HG03108 (cell line): ENCODE measurements at regions not wholly inside any gene's neighbourhood (a gene's known extent, or its start where the extent isn't known, plus 50 kb on each side); places are given as distances from the start of the nearest gene placed in this dataset.
"Not testable (repeated sequence)": the region's sequence is repeated elsewhere in the genome, so short reads cannot be mapped to it uniquely, and the experiment has no call there.

ENCODE experiments used
- ATAC-seq: cut with Tn5 transposase; IDR thresholded peaks from one replicate; pipeline ENCODE4 v1.9.1; 2021; ENCODE audit warnings: moderate library complexity; ENCODE audit not compliant: unreplicated experiment

DNA sequence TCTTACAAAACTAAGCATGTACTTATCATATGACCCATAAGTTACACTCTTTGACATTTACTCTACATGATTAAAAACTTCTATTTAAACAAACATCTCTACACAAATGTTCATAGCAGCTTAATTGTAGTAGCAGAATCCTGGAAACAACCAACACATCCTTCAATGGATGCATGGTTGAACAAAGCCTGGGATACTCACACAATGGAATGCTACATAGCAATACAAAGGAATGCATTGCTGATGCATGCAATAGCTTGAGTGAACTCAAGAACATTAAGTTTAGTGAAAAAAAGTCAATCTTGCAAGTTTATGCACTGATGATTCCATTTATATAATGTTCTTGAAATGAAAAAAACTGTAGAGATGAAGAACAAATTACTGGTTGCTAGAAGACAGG, 686.9 kb downstream of the LRRIQ3 start:
- ATAC-seq = no peak

DNA sequence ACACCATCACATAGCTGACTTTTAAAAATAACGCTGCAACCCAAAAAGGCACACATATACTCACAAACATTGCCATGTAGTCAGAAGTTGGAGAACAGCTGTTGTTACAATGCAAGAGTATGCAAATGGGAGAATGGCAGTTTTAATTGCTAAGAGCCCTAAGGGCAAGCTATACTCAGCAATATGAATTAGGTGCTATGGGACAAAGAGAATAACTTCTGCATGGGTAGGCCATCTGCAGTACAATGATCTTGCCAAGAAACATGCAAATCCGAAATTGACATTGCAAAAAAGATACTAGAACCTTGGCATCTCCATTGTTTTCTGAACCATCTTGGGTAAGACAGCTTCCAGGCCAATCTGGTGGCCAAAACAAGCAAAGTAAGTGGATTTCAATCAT, 697.8 kb downstream of the LRRIQ3 start:
- ATAC-seq = no peak

DNA sequence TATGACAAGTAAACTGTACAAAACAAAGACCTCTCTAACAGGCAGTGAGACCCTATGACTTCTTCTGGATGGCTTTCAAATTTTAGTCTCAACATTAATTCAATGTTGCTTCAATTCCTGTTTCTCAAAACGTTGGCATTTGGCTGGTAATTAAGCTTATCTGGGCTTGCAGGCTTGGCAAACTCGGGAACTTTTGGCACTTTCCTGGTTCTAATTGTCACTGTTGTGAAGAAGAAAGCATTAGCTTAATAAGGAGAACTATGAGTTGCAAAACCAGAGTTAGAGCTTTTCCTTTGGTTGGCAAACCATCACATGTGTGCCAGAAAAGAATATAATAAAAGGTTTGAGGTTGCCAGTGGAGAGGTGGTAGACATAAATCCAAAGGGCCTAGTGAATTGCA, 698.3 kb downstream of the LRRIQ3 start:
- ATAC-seq = no peak

DNA sequence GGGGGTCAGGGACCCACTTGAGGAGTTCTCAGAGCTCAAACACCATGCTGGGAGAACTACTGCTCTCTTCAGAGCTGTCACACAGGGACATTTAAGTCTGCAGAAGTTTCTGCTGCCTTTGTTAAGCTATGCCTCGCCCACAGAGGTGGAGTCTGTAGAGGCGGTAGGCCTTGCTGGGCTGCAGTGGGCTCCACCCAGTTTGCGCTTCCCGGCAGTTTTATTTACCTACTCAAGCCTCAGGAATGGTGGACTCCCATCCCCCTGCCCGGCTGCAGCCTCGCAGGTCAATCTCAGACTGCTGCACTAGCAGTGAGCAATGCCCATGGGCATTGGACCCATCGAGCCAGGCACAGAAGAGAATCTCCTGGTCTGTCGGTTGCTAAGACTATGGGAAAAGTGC, 706.4 kb downstream of the LRRIQ3 start:
- ATAC-seq = no peak

DNA sequence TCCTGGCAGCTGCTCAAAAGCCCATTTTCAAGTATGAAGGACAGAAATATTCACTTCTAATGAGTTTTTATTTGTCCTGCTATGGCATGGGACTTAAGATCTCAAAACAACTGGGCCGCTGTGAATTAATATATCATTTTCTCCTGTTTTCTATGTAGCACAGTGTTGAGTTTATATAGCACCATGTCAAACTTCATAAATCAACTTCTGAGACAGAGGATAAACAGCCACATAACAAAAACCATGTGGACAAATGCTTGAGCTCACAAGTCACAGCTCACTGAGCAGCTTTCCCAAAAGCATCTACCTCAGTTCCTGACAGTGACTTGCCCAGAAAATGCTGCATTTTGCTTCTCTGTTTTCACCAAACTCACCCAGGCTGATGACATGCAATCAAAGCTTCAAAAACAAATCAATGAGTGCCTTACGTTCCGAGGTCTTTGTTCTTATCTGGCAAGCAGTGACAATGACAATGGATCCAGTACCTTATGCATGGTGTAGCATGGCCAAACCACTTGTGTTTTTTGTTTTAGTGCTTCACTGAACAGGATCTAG, 722.6 kb downstream of the LRRIQ3 start:
- no peak for ATAC-seq

DNA sequence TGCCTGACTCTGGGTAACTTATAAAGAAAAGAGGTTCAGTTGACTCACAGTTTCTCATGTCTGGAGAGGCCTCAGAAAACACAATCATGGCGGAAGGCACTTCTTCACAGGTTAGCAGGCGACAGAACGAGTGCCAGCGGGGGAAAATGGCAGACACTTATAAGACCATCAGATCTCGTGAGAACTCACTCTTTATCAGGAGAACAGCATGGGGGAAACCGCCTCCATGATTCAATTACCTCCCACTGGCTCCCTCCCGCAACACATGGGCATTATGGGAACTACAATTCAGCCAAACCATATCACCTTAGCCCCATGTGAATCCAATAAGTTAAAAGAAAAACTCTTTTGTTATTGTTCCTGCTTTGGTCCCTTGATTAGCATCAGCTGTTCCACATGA, 725.2 kb downstream of the LRRIQ3 start:
- ATAC-seq = no peak

DNA sequence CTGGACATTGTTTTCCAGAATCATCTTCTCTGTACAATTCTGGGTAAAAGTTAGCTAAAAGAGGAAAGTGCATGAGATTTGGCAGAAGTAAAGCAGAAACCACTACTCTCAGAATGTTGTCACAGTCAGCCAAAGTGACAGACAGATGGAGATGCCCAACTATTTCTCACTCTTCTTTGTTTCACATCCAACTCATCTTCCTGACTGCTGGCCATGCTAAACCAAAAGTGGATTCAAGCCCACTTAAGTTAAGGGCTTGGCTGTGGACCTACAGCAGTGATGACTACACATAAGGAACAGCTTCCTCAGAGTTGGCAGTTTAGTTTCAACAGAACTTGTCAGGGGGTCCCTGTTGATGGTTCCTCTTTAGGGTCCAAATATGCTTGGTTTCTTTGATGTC, 730.2 kb downstream of the LRRIQ3 start:
- ATAC-seq = no peak

DNA sequence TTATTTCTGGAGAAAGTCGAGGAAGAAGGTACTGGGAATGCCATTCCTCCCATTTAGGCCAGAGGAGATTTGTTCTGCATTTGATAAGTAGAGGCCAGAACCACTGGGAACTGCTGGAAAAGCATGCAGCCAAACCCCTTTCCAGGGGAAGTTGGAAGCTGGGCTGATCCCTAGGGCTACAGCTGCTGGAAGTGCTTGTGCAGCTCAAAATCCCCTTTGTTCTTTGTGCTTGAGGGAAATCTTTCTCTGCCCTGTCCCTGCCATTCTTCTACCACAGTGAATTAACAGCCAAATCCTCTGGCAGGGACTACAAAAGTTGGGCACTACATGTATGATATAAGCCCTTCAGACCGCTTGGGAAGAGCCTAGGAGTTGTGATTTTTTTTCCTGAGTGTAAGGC, 734.1 kb downstream of the LRRIQ3 start:
- no peak for ATAC-seq

DNA sequence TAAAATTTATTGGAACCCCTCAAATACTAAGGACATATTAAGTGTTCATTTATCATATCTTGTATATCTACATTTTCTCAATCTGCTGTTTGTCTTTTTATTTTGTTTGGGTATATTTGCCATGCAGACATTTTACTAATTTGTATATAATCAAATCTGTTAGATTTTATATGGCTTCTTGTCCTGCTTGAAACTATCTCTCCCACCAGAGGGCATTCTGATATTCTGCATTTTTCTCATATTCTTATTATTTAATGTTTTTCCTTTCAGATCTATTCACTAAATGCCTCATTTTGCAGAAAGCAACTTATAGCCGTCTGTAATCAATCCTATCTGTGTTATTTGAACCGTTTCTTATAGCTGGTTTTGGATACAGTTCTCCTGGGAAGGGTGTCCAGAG, 745.5 kb downstream of the LRRIQ3 start:
- ATAC-seq = no peak

DNA sequence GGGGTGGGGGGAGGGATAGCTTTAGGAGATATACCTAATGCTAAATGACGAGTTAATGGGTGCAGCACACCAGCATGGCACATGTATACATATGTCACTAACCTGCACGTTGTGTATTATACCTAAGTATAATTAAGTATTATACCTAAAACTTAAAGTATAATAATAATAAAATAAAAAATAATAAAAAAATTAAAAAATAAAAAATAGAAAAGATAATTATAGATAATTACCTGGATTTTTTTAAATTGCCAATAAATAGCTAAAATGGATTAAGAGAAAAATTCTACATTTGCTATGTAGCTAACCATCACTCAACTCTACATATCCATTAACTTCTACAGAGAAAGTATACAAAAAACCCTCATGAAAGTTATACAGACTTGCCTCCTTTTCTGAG, 747.3 kb downstream of the LRRIQ3 start:
- ATAC-seq = not testable (repeated sequence)

DNA sequence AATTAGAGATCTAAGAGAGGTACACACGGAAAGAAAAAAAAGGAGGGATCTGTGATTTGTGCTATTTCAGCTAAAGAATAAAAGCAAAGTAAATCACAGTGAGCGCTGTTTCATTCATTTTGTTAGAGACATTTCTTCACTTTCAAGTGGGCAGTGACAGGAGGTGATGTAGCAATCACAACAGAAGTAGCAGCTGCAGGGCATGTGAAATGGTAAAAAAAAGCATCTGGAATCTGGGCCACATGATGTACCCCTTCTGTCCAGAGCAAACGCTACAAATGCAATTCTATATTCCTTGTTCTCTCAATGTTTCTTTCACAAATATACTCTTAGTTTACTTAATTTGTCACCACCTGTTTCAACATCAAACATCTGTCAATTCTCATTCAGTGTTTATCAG, 786.5 kb downstream of the LRRIQ3 start:
- no peak for ATAC-seq

DNA sequence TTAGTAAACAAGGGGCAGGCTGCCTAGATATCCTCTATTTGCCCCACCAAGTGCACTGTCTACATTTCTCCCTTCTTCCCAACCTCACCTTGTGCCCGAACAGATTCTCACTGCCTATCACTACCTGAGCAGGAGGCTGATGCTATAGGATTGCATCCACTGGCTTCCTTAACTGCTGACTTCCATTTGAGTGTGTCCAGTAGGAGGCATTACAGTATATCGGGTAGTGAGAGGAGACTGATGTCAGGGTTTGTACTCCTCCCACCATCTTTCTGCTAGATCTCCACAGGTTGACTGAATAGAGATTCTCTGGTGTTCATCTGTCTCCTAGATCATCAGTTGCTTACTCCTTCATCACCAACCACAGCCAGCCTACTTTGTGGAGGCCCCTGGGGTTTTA, 796.3 kb downstream of the LRRIQ3 start:
- ATAC-seq = no peak

DNA sequence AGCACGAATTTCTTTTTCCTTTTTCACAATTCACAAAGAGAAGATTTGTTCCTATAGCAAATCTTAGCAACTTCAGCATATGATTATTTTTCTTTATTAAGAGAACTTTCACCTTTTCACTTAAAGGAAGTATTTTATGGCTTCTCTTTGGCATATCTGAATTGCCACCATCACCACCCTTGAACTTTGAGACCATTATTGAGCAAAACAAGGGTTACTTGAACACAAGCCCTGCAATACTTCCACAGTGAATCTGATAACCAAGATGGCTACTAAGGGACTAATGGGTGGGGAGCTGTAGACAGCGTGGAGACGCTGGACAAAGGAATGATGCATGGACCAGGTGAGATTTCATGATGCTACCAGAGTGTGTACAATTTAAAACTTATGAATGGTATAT, 815.0 kb downstream of the LRRIQ3 start:
- no peak for ATAC-seq

DNA sequence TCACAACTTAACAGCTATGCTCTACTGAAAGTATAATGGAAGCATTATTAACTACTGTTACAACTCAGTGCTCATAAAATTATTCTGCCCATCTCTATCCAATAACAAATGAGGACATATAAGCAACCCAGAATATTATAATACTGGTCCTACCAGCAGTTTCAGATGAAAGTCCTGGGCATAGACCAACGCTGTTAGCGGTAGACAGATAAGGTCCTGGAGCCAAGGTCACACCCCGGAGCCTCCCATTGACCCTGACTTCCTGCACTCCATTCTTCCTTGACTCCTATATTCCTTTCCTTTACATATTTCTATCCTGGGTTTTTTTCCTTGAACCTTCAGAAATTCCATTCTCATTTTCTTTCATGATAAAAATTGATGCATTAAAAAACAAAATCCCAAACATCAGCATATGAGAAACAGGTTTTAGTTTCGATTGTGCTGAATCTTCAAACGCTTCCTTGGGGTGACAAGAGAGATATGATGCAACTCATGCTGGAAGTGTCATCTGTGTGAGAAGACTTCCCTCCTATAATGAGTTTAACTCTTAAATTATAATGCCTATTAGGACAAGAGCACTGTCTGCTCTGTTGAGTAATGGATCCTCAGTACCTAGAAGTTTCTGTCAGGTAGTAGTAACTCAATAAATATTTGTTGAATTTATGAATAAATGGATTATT, 831.1 kb downstream of the LRRIQ3 start:
- ATAC-seq = no peak

DNA sequence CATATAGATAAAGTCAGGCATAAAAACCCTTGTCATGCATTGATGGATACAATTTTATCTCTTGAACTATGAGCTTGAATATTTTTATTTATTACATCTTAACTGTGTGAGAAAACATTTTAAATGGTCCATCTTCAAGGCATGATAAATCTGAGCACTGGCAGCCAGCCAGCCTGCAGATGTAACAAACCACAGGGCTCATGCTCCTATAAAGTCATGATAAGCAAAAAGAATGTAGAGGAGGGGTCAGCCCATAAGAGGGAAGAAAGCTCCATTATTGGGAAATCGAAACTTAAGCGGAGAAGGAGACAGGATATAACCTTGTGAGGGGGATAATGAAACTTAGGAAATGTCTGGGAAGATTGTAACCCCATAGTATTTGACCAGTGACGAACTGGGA, 839.0 kb downstream of the LRRIQ3 start:
- no peak for ATAC-seq

DNA sequence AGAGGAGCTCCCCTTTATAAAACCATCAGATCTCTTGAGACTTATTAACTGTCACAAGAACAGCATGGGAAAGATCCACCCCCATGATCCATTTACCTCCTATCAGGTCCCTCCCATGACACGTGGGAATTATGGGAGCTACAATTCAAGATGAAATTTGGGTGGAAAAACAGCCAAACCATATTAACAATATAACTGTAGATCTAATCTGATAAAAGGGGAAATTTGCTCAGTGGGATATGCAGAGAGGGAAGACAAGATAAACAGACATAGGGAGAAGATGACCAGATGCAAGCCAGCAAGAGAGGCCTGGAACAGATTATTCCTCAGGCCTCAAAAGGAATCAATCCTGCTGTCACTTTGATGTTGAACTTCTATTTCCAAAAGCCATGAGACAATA, 841.5 kb downstream of the LRRIQ3 start:
- no peak for ATAC-seq

DNA sequence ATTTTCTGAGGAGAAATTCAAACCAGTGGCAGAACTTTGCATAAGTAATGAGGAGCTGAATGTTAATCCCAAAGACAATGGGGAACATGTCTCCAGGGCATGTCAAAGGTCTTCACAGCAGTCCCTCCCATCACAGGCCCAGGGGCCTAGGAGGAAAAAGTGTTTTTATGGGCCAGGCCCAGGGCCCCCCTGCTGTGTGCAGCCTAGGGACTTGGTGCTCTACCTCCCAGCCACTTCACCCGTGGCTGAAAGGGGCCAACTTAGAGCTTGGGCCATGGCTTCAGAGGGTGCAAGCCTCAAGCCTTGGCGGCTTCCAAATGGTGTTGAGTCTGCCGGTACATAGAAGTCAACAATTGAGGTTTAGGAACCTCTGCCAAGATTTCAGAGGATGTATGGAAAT, 854.0 kb downstream of the LRRIQ3 start:
- no peak for ATAC-seq

DNA sequence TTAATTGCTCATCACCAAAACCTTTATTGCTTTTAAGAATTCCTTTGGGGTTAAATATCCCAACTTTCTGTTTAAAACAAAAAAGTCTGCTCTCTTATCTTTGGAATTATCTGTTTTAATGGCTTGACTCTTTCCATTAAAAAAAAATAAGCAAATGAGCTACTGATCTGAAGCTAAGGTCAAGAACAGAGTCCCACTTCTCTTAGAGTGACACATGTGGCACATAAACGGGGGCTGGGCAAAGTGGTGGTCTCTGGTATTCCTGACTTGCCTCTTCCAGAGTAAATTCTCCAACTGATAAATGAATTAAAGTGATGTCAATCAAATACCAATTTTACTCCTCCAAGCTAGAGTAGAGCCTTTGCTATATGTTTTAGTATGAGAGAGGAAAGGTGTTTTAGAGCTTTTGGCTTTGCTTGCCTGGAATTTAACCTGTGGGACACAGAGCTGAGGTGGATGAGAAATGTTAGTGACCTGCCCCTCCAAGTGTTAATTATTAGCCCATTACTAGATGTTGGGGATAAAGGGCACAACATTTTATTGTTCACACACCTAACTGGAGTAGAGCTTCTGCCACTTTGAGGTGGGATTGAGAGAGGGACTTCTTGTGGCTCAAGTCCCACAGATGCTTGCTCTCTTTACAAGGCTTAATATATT, 864.0 kb downstream of the LRRIQ3 start:
- no peak for ATAC-seq

DNA sequence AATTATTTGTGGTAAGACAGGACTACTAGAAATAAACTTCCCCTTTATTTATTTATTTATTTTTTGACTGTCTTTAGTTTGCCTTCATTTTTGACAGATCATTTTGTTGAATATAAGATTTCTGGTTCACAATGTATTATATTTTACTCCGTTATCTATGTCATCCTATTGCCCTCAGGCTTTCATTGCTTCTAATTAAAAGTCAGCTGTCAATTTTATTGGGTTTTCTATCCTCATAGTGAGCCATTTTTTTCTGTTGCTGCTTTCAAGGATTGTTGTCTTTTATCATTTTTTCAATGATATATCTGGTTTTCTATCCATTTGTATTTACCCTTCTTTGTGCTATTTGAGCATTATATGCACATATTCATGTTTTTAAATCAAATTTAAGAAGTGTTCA, 866.2 kb downstream of the LRRIQ3 start:
- no peak for ATAC-seq

DNA sequence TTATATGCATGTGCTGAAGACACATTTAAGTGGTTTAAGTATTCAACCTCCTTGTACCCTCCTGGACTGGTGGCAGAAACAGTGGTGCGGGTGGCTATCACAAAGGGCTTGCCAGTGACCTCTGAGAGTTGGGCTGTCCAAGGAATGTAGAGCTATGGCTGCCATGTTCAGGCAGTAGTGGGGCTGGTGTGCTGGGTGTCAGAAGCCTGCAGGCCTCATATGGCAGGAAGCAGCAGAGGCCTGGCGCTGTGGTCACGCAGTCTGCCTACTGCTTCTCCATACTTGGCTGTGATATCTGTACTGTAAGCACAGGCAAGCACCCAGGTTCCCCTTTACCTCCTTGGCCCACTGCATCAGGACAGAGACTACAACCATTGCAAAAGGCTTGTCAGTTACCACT, 870.0 kb downstream of the LRRIQ3 start:
- no peak for ATAC-seq

DNA sequence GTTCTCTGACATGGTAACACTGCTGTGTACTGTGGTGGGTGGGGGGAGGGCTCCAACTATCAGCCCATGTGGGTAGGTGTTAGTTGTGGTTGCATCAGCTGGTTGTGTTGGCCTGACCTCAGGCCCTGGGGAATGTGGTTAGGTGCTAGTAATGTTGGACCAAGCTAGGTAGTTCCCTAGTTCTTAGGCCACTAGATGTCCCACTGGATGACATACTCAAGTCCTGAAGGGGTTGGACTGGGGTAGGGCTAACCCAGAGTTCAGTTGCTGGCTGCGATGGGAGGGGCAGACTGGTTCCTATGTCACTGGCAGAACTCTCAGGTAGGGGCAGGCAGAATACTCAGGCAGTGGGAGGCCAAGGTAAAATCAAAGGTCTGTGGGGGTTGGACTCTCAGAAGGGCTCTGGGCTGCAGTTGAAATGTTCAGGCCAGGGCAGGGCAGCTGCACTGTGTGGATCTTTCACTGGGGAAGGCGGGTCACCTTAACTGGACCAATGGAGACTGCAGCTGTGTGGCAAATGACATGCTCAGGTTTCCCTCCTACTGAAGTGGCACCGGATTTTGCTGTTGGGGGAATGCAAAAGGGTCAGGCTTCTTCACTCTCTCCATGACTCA, 870.7 kb downstream of the LRRIQ3 start:
- ATAC-seq = no peak

DNA sequence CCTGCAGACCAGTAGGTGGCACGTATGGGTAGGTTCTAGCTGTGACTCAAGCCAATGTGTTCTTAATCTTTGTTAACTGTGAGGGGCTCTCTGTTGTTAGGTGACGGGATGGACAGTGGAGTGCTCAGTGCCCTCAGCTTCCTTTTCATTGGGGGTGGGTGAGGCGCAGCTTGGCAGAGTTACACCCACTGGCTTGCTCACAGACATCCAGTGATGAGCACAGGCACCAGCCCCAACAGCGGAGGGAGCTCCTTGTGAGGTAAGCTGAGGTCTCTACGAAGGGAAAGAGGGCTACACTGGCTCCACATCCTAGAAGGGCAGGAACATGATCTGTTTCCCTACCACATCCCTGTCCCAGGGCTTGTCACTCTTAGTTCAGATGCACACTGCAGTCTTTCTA, 871.3 kb downstream of the LRRIQ3 start:
- ATAC-seq = no peak
